GM19043 (cell line): ENCODE measurements at regions not wholly inside any gene's neighbourhood (a gene's known extent, or its start where the extent isn't known, plus 50 kb on each side); places are given as distances from the start of the nearest gene placed in this dataset.

ENCODE experiments used
- ATAC-seq: cut with Tn5 transposase; IDR thresholded peaks from one replicate; pipeline ENCODE4 v1.9.1; 2021; ENCODE audit warnings: low read depth; ENCODE audit not compliant: unreplicated experiment

- ATAC-seq, result no peak
Observed at GRCh38 chr11:87397011-87397865, 359.5 kb downstream of the TMEM135 start.

GRCh38 chr11:87394924-87395323, 357.2 kb downstream of the TMEM135 start:
- no peak for ATAC-seq

- ATAC-seq, result no peak
Observed at GRCh38 chr11:87392665-87393064, 354.9 kb downstream of the TMEM135 start.

- no peak for ATAC-seq
Observed at GRCh38 chr11:87391496-87391895, 353.8 kb downstream of the TMEM135 start.

GRCh38 chr11:87384078-87384729, 346.5 kb downstream of the TMEM135 start:
- no peak for ATAC-seq

GRCh38 chr11:87374038-87374807, 336.5 kb downstream of the TMEM135 start:
- ATAC-seq, result no peak
